Liver (tissue), 8 donors: ENCODE measurements at regions not wholly inside any gene's neighbourhood (a gene's known extent, or its start where the extent isn't known, plus 50 kb on each side); places are given as distances from the start of the nearest gene placed in this dataset.

Source experiments
- DNase-seq: peaks from one replicate; pipeline ENCODE4 v3.0.0-alpha.2; 2017; ENCODE audit warnings: low spot score
- H3K27ac ChIP-seq, 2 donors: one replicate each; pipeline ENCODE4 v1.7.0; 2013; ENCODE audit warnings: inconsistent platforms in 2 of 2, low read length in 2 of 2, control low read depth in 1 of 2, low read depth in 1 of 2, mild to moderate bottlenecking in 1 of 2
- H3K27me3 ChIP-seq, 4 donors: one replicate each; pipeline versions ENCODE4 v1.6.1 to v1.7.0; 2013; ENCODE audit warnings: low read length in 3 of 4, inconsistent platforms in 1 of 4, mild to moderate bottlenecking in 1 of 4, moderate library complexity in 1 of 4; ENCODE audit not compliant: control insufficient read depth in 4 of 4, insufficient read depth in 4 of 4
- H3K36me3 ChIP-seq, 4 donors: one replicate each; pipeline versions ENCODE4 v1.6.1 to v1.7.0; 2013; ENCODE audit warnings: low read length in 3 of 4, mild to moderate bottlenecking in 3 of 4, low read depth in 1 of 4, moderate library complexity in 1 of 4; ENCODE audit not compliant: control insufficient read depth in 4 of 4, insufficient read depth in 3 of 4
- H3K4me1 ChIP-seq, 4 donors: one replicate each; pipeline versions ENCODE4 v1.6.1 to v1.7.0; 2013; ENCODE audit warnings: low read length in 3 of 4, mild to moderate bottlenecking in 3 of 4, moderate library complexity in 1 of 4; ENCODE audit not compliant: control insufficient read depth in 4 of 4, insufficient read depth in 4 of 4
- H3K4me3 ChIP-seq, 3 donors: one replicate each; pipeline versions ENCODE4 v1.6.1 to v1.7.0; 2013; ENCODE audit warnings: low read length in 3 of 3, control low read depth in 1 of 3, low read depth in 1 of 3, mild to moderate bottlenecking in 1 of 3
- H3K9ac ChIP-seq, 2 donors: one replicate each; pipeline ENCODE4 v1.7.0; 2013; ENCODE audit warnings: low read length in 2 of 2, mild to moderate bottlenecking in 2 of 2, moderate library complexity in 2 of 2, control low read depth in 1 of 2, low read depth in 1 of 2
- H3K9me3 ChIP-seq, 4 donors: one replicate each; pipeline versions ENCODE4 v1.6.1 to v1.7.0; 2013; ENCODE audit warnings: low read length in 3 of 4; ENCODE audit not compliant: control insufficient read depth in 4 of 4
- EGR1 ChIP-seq, 2 donors: IDR thresholded peaks; 2 replicates each; pipeline ENCODE4 v1.6.1; 2016 to 2018; ENCODE audit warnings: antibody characterized with exemption in 2 of 2, low read depth in 2 of 2
- FOXA1 ChIP-seq: IDR thresholded peaks from 2 replicates; pipeline ENCODE4 v1.6.1; 2016; ENCODE audit warnings: antibody characterized with exemption
- FOXA2 ChIP-seq: IDR thresholded peaks from 2 replicates; pipeline ENCODE4 v1.6.1; 2016; ENCODE audit warnings: antibody characterized with exemption
- HNF4A ChIP-seq, 2 donors: conservative IDR thresholded peaks; 2 replicates each; pipeline ENCODE4 v1.6.1; 2016; ENCODE audit warnings: antibody characterized with exemption in 2 of 2, mild to moderate bottlenecking in 2 of 2
- MAX ChIP-seq: IDR thresholded peaks from 2 replicates; pipeline ENCODE4 v1.6.1; 2016; ENCODE audit warnings: antibody characterized with exemption
- NR2F2 ChIP-seq: IDR thresholded peaks from 2 replicates; pipeline ENCODE4 v1.6.1; 2016; ENCODE audit warnings: antibody characterized with exemption
- RXRA ChIP-seq, 2 donors: IDR thresholded peaks; 2 replicates each; pipeline ENCODE4 v1.6.1; 2017 to 2018; ENCODE audit warnings: antibody characterized with exemption in 2 of 2, mild to moderate bottlenecking in 1 of 2
- SP1 ChIP-seq: IDR thresholded peaks from 2 replicates; pipeline ENCODE4 v1.6.1; 2018; ENCODE audit warnings: antibody characterized with exemption, mild to moderate bottlenecking
- TAF1 ChIP-seq: conservative IDR thresholded peaks from 2 replicates; pipeline ENCODE4 v1.6.1; 2016; ENCODE audit warnings: antibody characterized with exemption, mild to moderate bottlenecking
- WGBS: extraction: QIAGEN DNeasy Blood & Tissue Kit; methylation state at CpG from one replicate; pipeline ENCODE4 v1.1.7; 2013; 5-methylcytosine and 5-hydroxymethylcytosine counted together
- TF ChIP-seq, protein P1 (sequence below): IDR thresholded peaks from 2 replicates; pipeline ENCODE4 v1.6.1; 2016; ENCODE audit warnings: antibody characterized with exemption
- TF ChIP-seq, protein P2 (sequence below): fragments of 150-350 bp; IDR thresholded peaks from 2 replicates; pipeline ENCODE4 v1.5.1; 2017; ENCODE audit warnings: improper control_type of control experiment, low read depth, low read length; ENCODE audit not compliant: missing input control
- TF ChIP-seq, protein P3 (sequence below): IDR thresholded peaks from 2 replicates; pipeline ENCODE4 v1.6.1; 2016; ENCODE audit warnings: antibody characterized with exemption, mild to moderate bottlenecking
- donor health status: healthy.
- donor health status: healthy.
- donor health status: healthy.
- donor health status: healthy.
- donor health status: healthy.

GRCh38 chr2:122263746-122264145, 508.3 kb downstream of the TSN start:
- H3K4me3 ChIP-seq: no peak overlapping the region
- no peak for DNase-seq
- H3K9ac ChIP-seq: no peak overlapping the region
- H3K27me3 ChIP-seq: no peaks in the 10 kb centered on the region
- no peak overlapping the region for H3K27ac ChIP-seq
- WGBS: 44% methylated on average over 1 of the region's 1 CpG
- no peaks in the 10 kb centered on the region for H3K36me3 ChIP-seq
- TF ChIP-seq, protein P1, sequence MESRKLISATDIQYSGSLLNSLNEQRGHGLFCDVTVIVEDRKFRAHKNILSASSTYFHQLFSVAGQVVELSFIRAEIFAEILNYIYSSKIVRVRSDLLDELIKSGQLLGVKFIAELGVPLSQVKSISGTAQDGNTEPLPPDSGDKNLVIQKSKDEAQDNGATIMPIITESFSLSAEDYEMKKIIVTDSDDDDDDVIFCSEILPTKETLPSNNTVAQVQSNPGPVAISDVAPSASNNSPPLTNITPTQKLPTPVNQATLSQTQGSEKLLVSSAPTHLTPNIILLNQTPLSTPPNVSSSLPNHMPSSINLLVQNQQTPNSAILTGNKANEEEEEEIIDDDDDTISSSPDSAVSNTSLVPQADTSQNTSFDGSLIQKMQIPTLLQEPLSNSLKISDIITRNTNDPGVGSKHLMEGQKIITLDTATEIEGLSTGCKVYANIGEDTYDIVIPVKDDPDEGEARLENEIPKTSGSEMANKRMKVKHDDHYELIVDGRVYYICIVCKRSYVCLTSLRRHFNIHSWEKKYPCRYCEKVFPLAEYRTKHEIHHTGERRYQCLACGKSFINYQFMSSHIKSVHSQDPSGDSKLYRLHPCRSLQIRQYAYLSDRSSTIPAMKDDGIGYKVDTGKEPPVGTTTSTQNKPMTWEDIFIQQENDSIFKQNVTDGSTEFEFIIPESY: no peak
- TF ChIP-seq NR2F2 (no peak), HNF4A (conservative IDR thresholded peaks at IDR 0.05) (no peak), RXRA (IDR thresholded peaks at IDR 0.05) (no peak), FOXA2 (no peak), EGR1 (IDR thresholded peaks at IDR 0.05; ENCODE audit: low read depth in 2 of 2) (no peak)
- TF ChIP-seq, protein P2, sequence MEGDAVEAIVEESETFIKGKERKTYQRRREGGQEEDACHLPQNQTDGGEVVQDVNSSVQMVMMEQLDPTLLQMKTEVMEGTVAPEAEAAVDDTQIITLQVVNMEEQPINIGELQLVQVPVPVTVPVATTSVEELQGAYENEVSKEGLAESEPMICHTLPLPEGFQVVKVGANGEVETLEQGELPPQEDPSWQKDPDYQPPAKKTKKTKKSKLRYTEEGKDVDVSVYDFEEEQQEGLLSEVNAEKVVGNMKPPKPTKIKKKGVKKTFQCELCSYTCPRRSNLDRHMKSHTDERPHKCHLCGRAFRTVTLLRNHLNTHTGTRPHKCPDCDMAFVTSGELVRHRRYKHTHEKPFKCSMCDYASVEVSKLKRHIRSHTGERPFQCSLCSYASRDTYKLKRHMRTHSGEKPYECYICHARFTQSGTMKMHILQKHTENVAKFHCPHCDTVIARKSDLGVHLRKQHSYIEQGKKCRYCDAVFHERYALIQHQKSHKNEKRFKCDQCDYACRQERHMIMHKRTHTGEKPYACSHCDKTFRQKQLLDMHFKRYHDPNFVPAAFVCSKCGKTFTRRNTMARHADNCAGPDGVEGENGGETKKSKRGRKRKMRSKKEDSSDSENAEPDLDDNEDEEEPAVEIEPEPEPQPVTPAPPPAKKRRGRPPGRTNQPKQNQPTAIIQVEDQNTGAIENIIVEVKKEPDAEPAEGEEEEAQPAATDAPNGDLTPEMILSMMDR: no peak
- no peaks in the 10 kb centered on the region for H3K9me3 ChIP-seq
- H3K4me1 ChIP-seq: no peaks in the 10 kb centered on the region

DNA sequence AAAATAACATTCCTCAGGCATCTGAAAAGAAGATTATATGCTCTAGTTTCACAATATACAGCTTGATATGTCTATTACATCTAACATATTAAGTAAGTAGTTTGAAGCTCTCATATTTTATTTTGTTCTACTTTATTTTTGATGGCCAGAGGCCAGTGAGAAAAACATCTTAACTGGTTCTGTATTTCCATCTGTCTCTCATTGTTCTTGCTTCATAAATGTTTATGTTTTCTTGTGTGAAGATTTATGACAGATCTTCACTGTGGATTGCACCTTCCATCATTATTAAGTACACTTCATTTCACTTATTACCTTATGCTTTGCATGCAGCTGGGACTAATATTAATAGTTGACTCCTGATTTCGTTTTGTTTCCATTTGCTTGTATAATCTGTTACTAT, 511.2 kb downstream of the TSN start:
- no peak for DNase-seq
- TF ChIP-seq SP1 (no peak), FOXA2 (no peak), MAX (no peak), EGR1 (IDR thresholded peaks at IDR 0.05; ENCODE audit: low read depth in 2 of 2) (no peak), FOXA1 (no peak), HNF4A (conservative IDR thresholded peaks at IDR 0.05) (no peak), RXRA (IDR thresholded peaks at IDR 0.05) (no peak), TAF1 (no peak)
- TF ChIP-seq, protein P1: no peak
- TF ChIP-seq, protein P3, sequence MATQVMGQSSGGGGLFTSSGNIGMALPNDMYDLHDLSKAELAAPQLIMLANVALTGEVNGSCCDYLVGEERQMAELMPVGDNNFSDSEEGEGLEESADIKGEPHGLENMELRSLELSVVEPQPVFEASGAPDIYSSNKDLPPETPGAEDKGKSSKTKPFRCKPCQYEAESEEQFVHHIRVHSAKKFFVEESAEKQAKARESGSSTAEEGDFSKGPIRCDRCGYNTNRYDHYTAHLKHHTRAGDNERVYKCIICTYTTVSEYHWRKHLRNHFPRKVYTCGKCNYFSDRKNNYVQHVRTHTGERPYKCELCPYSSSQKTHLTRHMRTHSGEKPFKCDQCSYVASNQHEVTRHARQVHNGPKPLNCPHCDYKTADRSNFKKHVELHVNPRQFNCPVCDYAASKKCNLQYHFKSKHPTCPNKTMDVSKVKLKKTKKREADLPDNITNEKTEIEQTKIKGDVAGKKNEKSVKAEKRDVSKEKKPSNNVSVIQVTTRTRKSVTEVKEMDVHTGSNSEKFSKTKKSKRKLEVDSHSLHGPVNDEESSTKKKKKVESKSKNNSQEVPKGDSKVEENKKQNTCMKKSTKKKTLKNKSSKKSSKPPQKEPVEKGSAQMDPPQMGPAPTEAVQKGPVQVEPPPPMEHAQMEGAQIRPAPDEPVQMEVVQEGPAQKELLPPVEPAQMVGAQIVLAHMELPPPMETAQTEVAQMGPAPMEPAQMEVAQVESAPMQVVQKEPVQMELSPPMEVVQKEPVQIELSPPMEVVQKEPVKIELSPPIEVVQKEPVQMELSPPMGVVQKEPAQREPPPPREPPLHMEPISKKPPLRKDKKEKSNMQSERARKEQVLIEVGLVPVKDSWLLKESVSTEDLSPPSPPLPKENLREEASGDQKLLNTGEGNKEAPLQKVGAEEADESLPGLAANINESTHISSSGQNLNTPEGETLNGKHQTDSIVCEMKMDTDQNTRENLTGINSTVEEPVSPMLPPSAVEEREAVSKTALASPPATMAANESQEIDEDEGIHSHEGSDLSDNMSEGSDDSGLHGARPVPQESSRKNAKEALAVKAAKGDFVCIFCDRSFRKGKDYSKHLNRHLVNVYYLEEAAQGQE: no peak
- Histone ChIP-seq H3K4me1 (no peaks in the 10 kb centered on the region), H3K9me3 (no peaks in the 10 kb centered on the region), H3K27me3 (no peaks in the 10 kb centered on the region), H3K36me3 (no peaks in the 10 kb centered on the region), H3K9ac (no peak overlapping the region), H3K4me3 (no peak overlapping the region), H3K27ac (no peak overlapping the region)
- WGBS: 47% methylated on average over 1 of the region's 1 CpG
